GM18507 (cell line): ENCODE measurements at regions not wholly inside any gene's neighbourhood (a gene's known extent, or its start where the extent isn't known, plus 50 kb on each side); places are given as distances from the start of the nearest gene placed in this dataset.
"Not testable (repeated sequence)": the region's sequence is repeated elsewhere in the genome, so short reads cannot be mapped to it uniquely, and the experiment has no call there.

ENCODE experiments used
- DNase-seq: peaks from one replicate; pipeline ENCODE4 v3.0.0; 2011; ENCODE audit warnings: low read depth; ENCODE audit not compliant: insufficient read length; ENCODE audit errors: extremely low spot score
- FAIRE-seq: peaks from 2 replicates; lab custom pipeline; 2011; peaks lifted over from hg19 to GRCh38; lab: Jason Lieb, UNC

- FAIRE-seq, result no peak
- no peak for DNase-seq
Observed at GRCh38 chr1:187588917-187589316, 760.2 kb downstream of the PLA2G4A start.

DNA sequence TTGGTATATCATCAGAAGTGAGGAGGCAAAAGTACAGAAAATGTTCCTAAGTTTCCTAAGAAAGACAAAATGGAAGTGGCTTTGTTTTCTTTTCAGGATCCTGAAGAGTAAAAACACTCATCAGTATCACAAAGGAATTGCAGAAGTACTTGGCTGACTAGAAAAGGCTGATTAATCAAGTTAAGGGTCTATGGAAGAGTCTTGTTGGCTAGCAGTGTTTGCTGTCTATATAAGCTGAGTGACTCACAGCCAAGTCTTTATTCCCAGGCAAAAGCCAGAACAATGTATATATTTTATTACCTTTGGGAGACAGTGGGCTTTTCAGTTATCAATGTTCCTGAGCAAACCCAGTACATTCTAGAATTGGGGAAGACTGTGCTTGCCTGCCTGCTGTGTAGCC is 777.0 kb downstream of the PLA2G4A start:
- FAIRE-seq, result no peak
- no peak for DNase-seq

DNA sequence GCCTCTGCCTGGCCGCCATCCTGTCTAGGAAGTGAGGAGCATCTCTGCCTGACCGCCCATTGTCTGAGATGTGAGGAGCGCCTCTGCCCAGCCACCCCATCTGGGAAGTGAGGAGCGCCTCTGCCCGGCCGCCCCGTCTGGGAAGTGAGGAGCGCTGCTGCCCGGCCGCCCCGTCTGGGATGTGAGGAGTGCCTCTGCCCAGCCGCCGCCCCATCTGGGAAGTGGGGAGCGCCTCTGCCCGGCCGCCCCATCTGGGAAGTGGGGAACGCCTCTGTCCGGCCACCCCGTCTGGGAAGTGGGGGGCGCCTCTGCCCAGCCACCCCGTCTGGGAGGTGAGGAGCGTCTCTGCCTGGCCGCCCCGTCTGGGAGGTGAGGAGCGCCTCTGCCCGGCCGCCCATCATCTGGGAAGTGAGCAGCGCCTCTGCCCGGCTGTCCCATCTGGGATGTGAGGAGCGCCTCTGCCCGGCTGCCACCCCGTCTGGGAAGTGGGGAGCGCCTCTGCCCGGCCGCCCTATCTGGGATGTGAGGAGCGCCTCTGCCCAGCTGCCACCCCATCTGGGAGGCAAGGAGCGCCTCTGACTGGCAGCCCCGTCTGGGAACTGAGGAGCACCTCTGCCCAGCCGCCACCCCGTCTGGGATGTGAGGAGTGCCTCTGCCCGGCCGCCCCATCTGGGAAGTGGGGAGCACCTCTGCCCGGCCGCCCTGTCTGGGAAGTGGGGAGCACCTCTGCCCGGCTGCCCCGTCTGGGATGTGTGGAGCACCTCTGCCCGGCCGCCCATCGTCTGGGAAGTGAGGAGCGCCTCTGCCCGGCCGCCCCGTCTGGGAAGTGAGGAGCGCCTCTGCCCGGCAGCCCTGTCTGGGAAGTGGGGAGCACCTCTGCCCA is 787.3 kb downstream of the PLA2G4A start:
- DNase-seq, FAIRE-seq: not testable (repeated sequence)

- not testable (repeated sequence) for DNase-seq, FAIRE-seq
Observed at GRCh38 chr1:187616830-187617229, 788.1 kb downstream of the PLA2G4A start.

GRCh38 chr1:187617776-187618175 is 789.0 kb downstream of the PLA2G4A start:
- FAIRE-seq (no peak), DNase-seq (no peak)

DNA sequence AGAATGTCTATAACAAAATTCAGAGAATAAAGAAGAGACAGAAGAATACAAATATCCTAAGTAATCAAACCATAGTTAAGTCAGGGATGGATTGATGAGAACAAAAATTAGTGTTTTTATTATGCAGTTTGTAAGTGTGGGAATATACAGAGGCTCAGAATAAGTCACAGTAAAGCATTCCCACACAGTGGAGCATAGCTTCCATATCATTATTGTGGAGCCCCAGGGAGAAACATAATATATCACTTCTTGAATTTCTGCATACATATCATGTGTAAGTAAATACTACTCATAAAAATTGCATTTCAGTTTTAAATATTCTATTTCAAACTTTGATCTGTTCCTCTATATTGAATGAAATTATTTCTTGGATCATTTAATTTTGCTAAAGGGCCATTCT is 790.4 kb downstream of the PLA2G4A start:
- no peak for FAIRE-seq

DNA sequence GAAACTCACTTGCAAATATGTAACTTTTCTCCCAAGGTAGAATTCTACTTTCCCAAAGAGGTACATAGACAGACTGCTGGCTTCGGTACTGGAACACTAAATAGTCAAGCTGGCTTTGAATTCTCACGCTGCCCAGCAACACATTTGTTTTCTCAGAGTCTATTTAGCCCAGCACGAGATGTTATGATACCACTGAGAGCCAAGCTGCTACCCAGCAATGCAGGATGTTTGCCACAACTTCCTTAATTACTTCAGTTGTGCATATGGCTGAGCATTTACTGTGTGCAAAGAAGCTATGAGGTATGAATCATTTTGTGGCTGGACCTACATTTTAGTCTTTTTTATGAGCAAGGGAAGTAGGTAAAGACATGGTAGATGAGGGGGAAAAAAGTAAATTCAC is 793.2 kb downstream of the PLA2G4A start:
- DNase-seq (no peak), FAIRE-seq (no peak)

More for the DNA sequence above, 790.4 kb downstream of the PLA2G4A start:
- no peak for DNase-seq

GRCh38 chr1:187622545-187622944 is 793.8 kb downstream of the PLA2G4A start:
- DNase-seq, result no peak

GRCh38 chr1:187624812-187625545 is 796.2 kb downstream of the PLA2G4A start:
- no peak for DNase-seq
- FAIRE-seq, result no peak

More at GRCh38 chr1:187622545-187622944, 793.8 kb downstream of the PLA2G4A start:
- no peak for FAIRE-seq

DNA sequence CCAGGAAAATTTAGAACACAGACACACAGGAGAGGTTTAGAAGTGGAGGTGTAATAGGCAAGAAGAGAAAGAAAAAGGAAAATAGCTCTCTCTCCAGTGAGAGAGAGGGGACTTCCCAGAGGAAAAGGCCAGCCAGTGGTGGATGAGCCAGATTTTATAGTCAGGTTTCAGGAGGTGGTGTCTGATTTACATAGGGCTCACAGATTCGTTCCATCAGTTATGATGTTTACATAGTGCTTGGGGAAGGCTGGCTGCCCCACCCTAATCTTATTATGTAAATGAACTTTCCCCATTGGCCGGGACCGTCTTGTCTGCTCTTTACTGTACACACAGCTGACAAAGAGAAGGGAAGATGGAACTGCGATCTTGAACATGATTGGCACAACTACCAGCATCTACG is 797.3 kb downstream of the PLA2G4A start:
- FAIRE-seq, result no peak
- no peak for DNase-seq

DNA sequence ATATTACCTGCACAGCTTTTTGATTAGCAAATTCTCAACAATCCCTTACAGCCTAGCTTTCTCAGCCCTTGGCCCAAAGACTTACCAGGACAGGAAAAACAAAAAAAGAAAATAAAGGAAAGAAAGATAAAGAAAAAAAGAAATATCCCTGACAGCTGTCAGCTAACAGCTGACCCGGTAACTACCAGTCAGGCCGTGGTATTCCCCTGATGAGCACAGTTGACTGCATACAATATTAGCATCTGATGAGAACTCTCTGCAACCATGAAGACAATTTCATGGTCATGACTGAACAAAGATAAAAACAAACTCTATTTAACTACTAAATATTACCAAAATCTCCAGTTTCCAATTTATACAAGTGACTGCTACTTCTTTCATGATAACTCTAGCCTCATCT is 798.8 kb downstream of the PLA2G4A start:
- FAIRE-seq (no peak), DNase-seq (no peak)

GRCh38 chr1:187629075-187629474 is 800.3 kb downstream of the PLA2G4A start:
- DNase-seq (no peak), FAIRE-seq (no peak)

GRCh38 chr1:187630653-187631380 is 802.1 kb downstream of the PLA2G4A start:
- no peak for FAIRE-seq
- DNase-seq, result no peak

DNA sequence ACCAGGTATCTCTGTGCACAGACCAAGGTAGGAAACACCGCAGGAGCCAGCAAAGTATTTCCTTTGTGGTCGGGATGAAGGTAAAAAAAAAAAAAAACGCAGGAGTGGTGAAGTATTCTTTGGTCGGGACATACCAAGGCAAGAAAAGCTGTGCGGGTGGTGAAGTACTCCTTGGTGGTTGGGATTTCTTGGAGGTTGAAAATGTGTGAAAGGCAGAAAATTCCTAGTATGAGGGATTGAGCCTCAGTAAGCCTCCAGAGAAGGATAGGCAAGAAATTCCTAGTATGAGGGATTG is 802.6 kb downstream of the PLA2G4A start:
- DNase-seq (no peak), FAIRE-seq (no peak)

- no peak for FAIRE-seq
- DNase-seq, result no peak
Observed at GRCh38 chr1:187631984-187632383, 803.2 kb downstream of the PLA2G4A start.

DNA sequence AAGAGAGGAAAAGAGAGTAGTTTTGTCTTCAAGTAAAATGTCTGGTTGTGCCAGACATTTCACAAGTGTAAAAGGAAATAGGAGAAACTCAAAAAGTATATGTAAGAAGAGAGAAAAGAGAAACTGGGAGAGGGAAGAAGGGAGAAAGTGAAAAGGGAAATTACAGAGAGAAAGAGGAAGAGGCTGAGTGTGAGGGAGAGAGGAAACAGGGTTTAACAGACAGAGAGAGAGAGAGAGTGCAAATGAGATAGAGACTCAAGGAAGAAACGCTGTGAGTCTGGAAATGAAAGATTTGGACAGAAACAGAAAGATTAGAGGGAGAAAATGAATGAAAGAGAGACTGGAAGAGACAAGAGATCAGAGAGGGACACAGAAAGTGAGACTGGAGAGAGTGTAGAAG is 806.2 kb downstream of the PLA2G4A start:
- DNase-seq (no peak), FAIRE-seq (no peak)

- FAIRE-seq (no peak), DNase-seq (no peak)
Observed at GRCh38 chr1:187638733-187639434, 810.1 kb downstream of the PLA2G4A start.

DNA sequence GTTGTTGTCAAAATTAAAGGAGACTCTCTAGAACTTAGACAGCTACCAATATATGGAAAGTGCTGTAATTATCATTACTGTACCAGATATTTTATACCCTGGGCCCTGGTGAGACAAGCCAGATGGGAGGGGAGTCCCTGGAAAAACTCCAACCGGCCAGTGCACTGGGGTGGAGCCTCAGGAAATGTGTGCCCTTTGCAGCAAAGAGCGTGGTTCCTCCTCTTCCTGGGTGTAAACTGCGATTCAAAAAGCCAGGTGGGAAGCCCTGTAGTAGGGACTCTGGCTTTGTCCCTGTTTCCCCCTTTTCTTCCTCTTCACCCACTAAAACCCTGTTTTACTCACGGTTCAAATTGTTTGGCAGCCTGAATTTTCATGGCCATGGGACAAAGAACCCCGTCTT is 812.3 kb downstream of the PLA2G4A start:
- FAIRE-seq (no peak), DNase-seq (no peak)

- no peak for DNase-seq
- FAIRE-seq, result no peak
Observed at GRCh38 chr1:187641463-187641862, 812.7 kb downstream of the PLA2G4A start.

GRCh38 chr1:187641907-187642306 is 813.2 kb downstream of the PLA2G4A start:
- FAIRE-seq (no peak), DNase-seq (no peak)
